ENCODE measurements at regions not wholly inside any gene's neighbourhood (a gene's known extent, or its start where the extent isn't known, plus 50 kb on each side); places are given as distances from the start of the nearest gene placed in this dataset.
"Not testable (repeated sequence)": the region's sequence is repeated elsewhere in the genome, so short reads cannot be mapped to it uniquely, and the experiment has no call there.

DNA sequence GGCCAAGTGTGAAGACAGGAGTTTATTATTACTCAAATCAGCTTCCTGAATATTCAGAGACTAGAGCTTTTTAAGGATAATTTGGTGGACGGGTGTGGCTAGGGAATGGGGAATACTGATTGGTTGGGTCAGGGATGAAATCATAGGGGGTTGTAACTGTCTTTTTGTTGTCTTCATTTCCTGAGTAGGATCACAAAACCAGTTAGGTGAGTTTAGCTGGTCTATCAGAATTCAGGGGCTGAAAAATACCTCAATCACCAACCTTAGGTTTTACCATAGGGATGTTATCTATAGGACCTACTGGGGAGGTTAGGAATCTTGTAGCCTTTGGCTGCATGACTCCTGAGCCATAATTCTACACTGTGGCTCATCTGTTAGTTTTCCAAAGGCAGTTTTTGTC is 235.8 kb downstream of the YTHDC2 start:
- H3K27ac Mint-ChIP-seq: no peak overlapping the region
- no peak overlapping the region for H3K4me3 Mint-ChIP-seq
- no peaks in the 10 kb centered on the region for H3K27me3 Mint-ChIP-seq
- no peaks in the 10 kb centered on the region for H3K9me3 Mint-ChIP-seq
- intact Hi-C loops (cut with micrococcal nuclease): no loop called here
- no peaks in the 10 kb centered on the region for H3K36me3 Mint-ChIP-seq (ENCODE audit: low read depth)
- H3K4me1 Mint-ChIP-seq (ENCODE audit: low read depth): no peaks in the 10 kb centered on the region

- H3K27ac Mint-ChIP-seq; H3K27me3 Mint-ChIP-seq; H3K36me3 Mint-ChIP-seq (ENCODE audit: low read depth); intact Hi-C loops (cut with micrococcal nuclease); H3K4me3 Mint-ChIP-seq; H3K9me3 Mint-ChIP-seq; H3K4me1 Mint-ChIP-seq (ENCODE audit: low read depth): not testable (repeated sequence)
Observed at GRCh38 chr5:113753182-113753581, 239.7 kb downstream of the YTHDC2 start.

DNA sequence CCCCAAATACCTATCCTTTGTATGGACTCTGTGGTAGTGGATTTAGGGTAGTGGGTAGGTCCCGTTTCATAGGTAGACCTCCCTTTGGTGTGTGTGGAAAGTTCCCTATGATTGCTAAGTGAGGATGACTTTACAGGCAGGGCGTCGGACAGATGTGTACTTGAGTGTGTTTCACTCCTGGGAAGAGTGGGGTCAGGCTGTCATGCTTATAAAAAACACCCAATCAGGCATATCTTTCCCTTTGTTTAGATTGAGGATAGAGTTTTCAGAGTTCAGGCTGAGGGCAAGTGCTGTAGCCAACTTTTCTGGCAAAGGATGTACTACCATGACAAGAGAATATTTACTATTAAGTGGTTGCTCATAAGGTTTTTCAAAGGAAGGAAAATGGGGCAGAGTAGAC is 242.0 kb downstream of the YTHDC2 start:
- intact Hi-C loops (cut with micrococcal nuclease): no loop called here
- no peaks in the 10 kb centered on the region for H3K36me3 Mint-ChIP-seq (ENCODE audit: low read depth)
- H3K27ac Mint-ChIP-seq: no peak overlapping the region
- H3K4me1 Mint-ChIP-seq (ENCODE audit: low read depth): no peaks in the 10 kb centered on the region
- H3K27me3 Mint-ChIP-seq: no peaks in the 10 kb centered on the region
- H3K9me3 Mint-ChIP-seq: no peaks in the 10 kb centered on the region
- no peak overlapping the region for H3K4me3 Mint-ChIP-seq

DNA sequence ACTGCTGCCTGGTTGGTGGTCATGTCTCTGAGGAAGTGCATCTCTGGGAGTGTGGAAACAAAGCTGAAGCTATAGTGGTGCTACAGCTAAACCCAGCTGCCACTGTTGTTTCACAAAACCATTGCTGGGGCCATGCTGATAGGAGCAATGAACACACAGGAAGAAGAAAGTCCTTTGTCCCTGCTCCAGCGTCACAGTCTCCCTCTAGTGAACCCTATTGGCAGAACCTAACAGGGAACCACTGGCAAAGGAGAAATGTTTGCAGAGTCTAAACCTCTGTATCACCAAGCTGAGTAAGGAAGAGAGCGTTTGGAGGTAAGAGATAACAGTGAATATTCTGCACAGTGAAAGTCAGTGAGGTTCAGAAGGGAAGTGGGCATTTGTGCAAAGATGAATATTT is 244.0 kb downstream of the YTHDC2 start:
- Mint-ChIP-seq H3K27ac (no peak overlapping the region), H3K36me3 (ENCODE audit: low read depth) (no peaks in the 10 kb centered on the region), H3K4me1 (ENCODE audit: low read depth) (no peaks in the 10 kb centered on the region), H3K4me3 (no peak overlapping the region), H3K27me3 (no peaks in the 10 kb centered on the region), H3K9me3 (no peaks in the 10 kb centered on the region)
- intact Hi-C loops (cut with micrococcal nuclease): no loop called here

- Mint-ChIP-seq H3K4me1 (ENCODE audit: low read depth) (no peaks in the 10 kb centered on the region), H3K9me3 (no peaks in the 10 kb centered on the region), H3K36me3 (ENCODE audit: low read depth) (no peaks in the 10 kb centered on the region), H3K27me3 (no peaks in the 10 kb centered on the region), H3K27ac (no peak overlapping the region), H3K4me3 (no peak overlapping the region)
- intact Hi-C loops (cut with micrococcal nuclease): no loop called here
Observed at GRCh38 chr5:113759505-113759904, 246.0 kb downstream of the YTHDC2 start.

DNA sequence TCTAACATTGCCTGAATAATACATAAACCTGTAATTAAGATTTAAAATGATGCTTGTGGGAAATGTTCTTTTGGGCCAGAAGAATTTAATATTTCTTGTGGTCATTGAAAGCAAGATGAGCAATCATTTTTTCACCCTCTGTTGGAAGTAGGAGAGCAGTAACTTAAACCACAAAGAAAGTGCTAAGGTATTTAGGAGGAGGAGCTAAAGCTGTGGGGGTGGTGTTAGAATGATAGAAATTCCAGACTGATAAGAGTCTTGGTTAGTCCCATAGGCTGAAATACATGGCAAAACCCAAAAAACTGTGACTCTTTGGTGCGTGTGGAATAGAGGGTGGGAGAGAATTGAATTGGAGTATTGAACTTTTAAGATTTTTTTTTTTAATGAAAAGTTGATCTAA is 247.0 kb downstream of the YTHDC2 start:
- no peaks in the 10 kb centered on the region for H3K4me1 Mint-ChIP-seq (ENCODE audit: low read depth)
- intact Hi-C loops (cut with micrococcal nuclease): no loop called here
- H3K4me3 Mint-ChIP-seq: no peak overlapping the region
- no peak overlapping the region for H3K27ac Mint-ChIP-seq
- peaks cover 6% of the 10 kb centered on the region for H3K9me3 Mint-ChIP-seq
- no peaks in the 10 kb centered on the region for H3K36me3 Mint-ChIP-seq (ENCODE audit: low read depth)
- no peaks in the 10 kb centered on the region for H3K27me3 Mint-ChIP-seq

- intact Hi-C loops (cut with micrococcal nuclease): no loop called here
- H3K36me3 Mint-ChIP-seq (ENCODE audit: low read depth): no peaks in the 10 kb centered on the region
- H3K4me1 Mint-ChIP-seq (ENCODE audit: low read depth): no peaks in the 10 kb centered on the region
- H3K9me3 Mint-ChIP-seq: peaks cover 17% of the 10 kb centered on the region
- no peak overlapping the region for H3K27ac Mint-ChIP-seq
- H3K4me3 Mint-ChIP-seq: no peak overlapping the region
- H3K27me3 Mint-ChIP-seq: no peaks in the 10 kb centered on the region
Observed at GRCh38 chr5:113761594-113761993, 248.1 kb downstream of the YTHDC2 start.

GRCh38 chr5:113764382-113764781 is 250.9 kb downstream of the YTHDC2 start:
- H3K4me3 Mint-ChIP-seq: no peak overlapping the region
- peaks cover 42% of the 10 kb centered on the region for H3K9me3 Mint-ChIP-seq
- no peaks in the 10 kb centered on the region for H3K4me1 Mint-ChIP-seq (ENCODE audit: low read depth)
- intact Hi-C loops (cut with micrococcal nuclease): no loop called here
- no peaks in the 10 kb centered on the region for H3K36me3 Mint-ChIP-seq (ENCODE audit: low read depth)
- no peaks in the 10 kb centered on the region for H3K27me3 Mint-ChIP-seq
- H3K27ac Mint-ChIP-seq: no peak overlapping the region

DNA sequence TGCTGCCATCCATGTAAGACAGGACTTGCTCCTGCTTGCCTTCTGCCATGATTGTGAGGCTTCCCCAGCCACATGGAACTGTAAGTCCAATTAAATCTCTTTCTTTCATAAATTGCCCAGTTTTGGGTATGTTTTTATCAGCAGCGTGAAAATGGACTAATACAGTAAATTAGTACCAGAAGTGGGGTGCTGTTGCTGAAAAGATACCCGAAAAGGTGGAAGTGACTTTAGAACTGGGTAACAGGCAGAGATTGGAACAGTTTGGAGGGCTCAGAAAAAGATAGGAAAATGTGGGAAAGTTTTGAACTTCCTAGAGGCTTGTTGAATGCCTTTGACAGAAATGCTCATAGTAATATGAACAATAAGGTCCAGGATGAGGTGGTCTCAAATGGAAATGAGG is 253.3 kb downstream of the YTHDC2 start:
- H3K27me3 Mint-ChIP-seq; H3K4me1 Mint-ChIP-seq (ENCODE audit: low read depth); H3K4me3 Mint-ChIP-seq; H3K27ac Mint-ChIP-seq; intact Hi-C loops (cut with micrococcal nuclease); H3K36me3 Mint-ChIP-seq (ENCODE audit: low read depth): not testable (repeated sequence)
- H3K9me3 Mint-ChIP-seq: peaks cover 42% of the 10 kb centered on the region

DNA sequence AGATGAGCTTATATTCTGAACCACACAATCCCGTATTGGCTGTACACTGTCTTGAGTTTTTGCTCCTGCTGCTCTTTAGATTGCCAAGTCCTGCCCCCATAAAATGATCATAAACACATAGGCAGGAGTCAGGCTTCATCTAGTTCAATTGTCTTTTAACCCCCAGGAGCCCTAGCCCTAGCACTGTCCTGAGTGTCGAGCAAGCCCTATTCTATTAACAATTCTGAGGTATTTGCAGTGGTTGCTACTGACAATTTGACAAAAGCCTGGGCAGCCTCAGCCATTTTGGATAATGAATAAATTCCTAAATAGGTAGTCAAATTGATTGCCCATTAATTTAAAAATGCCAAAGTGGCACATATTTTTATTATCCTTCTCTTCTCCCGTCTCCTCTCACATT is 257.2 kb downstream of the YTHDC2 start:
- Mint-ChIP-seq H3K27me3 (no peaks in the 10 kb centered on the region), H3K9me3 (peaks cover 34% of the 10 kb centered on the region), H3K36me3 (ENCODE audit: low read depth) (no peaks in the 10 kb centered on the region), H3K27ac (no peak overlapping the region), H3K4me3 (no peak overlapping the region), H3K4me1 (ENCODE audit: low read depth) (no peaks in the 10 kb centered on the region)
- intact Hi-C loops (cut with micrococcal nuclease): no loop called here

DNA sequence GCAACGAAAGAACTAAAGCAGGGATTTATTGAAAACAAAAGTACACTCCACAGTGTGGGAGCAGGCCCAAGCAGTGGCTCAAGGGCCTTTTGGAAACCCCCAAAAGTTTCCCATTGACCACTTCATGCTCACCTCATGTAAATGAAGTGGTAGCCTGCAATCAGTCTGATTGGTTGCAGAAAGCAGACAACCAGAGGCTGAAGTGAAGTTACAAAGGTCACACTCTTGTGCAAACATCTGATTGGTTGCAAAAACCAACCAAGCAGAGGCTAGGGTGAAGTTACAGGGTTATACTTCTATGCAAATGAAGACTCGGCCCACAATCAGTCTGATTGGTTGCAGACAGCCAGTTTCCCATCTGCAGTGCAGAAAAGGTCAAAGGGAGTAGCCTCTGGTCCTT is 258.0 kb downstream of the YTHDC2 start:
- Mint-ChIP-seq H3K9me3 (peaks cover 34% of the 10 kb centered on the region), H3K27me3 (no peaks in the 10 kb centered on the region), H3K4me3 (no peak overlapping the region), H3K27ac (no peak overlapping the region), H3K4me1 (ENCODE audit: low read depth) (no peaks in the 10 kb centered on the region), H3K36me3 (ENCODE audit: low read depth) (no peaks in the 10 kb centered on the region)
- intact Hi-C loops (cut with micrococcal nuclease): no loop called here

DNA sequence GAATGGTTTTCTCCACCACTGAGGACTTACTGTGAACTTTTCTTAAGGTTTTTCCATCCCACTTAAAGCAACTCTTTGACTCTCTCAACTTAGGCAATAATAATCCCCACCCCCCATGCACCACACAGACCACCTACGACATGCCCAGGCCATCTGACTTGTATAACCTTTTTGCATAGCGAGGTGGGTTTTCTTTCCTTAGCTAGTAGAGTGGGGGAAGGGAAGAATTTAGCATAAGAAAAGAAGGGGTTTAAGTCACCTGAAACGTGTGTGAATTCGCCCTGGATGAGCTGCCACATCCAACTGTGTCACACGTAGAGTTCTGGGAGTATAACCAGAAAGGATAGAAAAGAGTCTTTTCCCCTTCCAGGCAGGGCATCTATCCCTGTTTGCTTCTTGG is 262.7 kb downstream of the YTHDC2 start:
- no peak overlapping the region for H3K27ac Mint-ChIP-seq
- peaks cover 14% of the 10 kb centered on the region for H3K9me3 Mint-ChIP-seq
- H3K36me3 Mint-ChIP-seq (ENCODE audit: low read depth): no peaks in the 10 kb centered on the region
- H3K27me3 Mint-ChIP-seq: no peaks in the 10 kb centered on the region
- H3K4me3 Mint-ChIP-seq: no peak overlapping the region
- no peaks in the 10 kb centered on the region for H3K4me1 Mint-ChIP-seq (ENCODE audit: low read depth)
- intact Hi-C loops (cut with micrococcal nuclease): no loop called here

GRCh38 chr5:113776832-113777525 is 263.5 kb downstream of the YTHDC2 start:
- intact Hi-C loops (cut with micrococcal nuclease): no loop called here
- Mint-ChIP-seq H3K9me3 (peaks cover 14% of the 10 kb centered on the region), H3K4me1 (ENCODE audit: low read depth) (no peaks in the 10 kb centered on the region), H3K27me3 (no peaks in the 10 kb centered on the region), H3K36me3 (ENCODE audit: low read depth) (no peaks in the 10 kb centered on the region), H3K27ac (no peak overlapping the region), H3K4me3 (no peak overlapping the region)

DNA sequence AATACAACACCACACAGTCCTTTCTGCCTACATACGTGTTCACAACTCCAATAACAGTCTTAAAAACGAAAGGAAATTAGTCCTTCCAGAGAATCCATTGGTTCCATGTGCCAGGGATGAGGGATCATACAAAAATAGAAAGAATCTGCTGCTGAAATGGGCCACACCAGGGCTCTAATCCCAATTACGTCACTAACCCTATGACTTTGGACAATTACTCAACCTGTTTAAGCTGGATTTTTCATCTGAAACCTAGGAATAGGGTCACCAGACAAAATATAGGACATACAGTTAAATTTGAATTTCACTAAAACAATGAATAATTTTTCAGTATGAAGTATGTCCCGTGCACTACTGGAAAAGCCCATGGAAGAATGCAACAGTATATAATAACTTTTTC is 264.7 kb downstream of the YTHDC2 start:
- H3K27ac Mint-ChIP-seq: no peak overlapping the region
- no peak overlapping the region for H3K4me3 Mint-ChIP-seq
- no peaks in the 10 kb centered on the region for H3K4me1 Mint-ChIP-seq (ENCODE audit: low read depth)
- H3K36me3 Mint-ChIP-seq (ENCODE audit: low read depth): no peaks in the 10 kb centered on the region
- H3K9me3 Mint-ChIP-seq: peaks cover 14% of the 10 kb centered on the region
- no peaks in the 10 kb centered on the region for H3K27me3 Mint-ChIP-seq
- intact Hi-C loops (cut with micrococcal nuclease): no loop called here

GRCh38 chr5:113788141-113788655 is 274.7 kb downstream of the YTHDC2 start:
- H3K27ac Mint-ChIP-seq: no peak overlapping the region
- intact Hi-C loops (cut with micrococcal nuclease): no loop called here
- H3K36me3 Mint-ChIP-seq (ENCODE audit: low read depth): no peaks in the 10 kb centered on the region
- no peak overlapping the region for H3K4me3 Mint-ChIP-seq
- H3K4me1 Mint-ChIP-seq (ENCODE audit: low read depth): no peaks in the 10 kb centered on the region
- H3K27me3 Mint-ChIP-seq: no peaks in the 10 kb centered on the region
- H3K9me3 Mint-ChIP-seq: no peaks in the 10 kb centered on the region

Data from dendritic cell treated with granulocyte-macrophage colony-stimulating factor and Interleukin-4, amounts not matched to agents 40 ng/mL and 50 ng/mL, for 4 days (primary cell).